Muscle layer of duodenum (tissue), 2 donors: ENCODE measurements at regions not wholly inside any gene's neighbourhood (a gene's known extent, or its start where the extent isn't known, plus 50 kb on each side); places are given as distances from the start of the nearest gene placed in this dataset.

Source experiments
- H3K27ac ChIP-seq: one replicate; pipeline ENCODE4 v1.7.0; 2013; ENCODE audit warnings: mild to moderate bottlenecking, low read length
- H3K27me3 ChIP-seq: one replicate; pipeline ENCODE4 v1.7.0; 2013; ENCODE audit warnings: low read depth, mild to moderate bottlenecking, control low read depth, low read length
- H3K36me3 ChIP-seq, 2 donors: one replicate each; pipeline ENCODE4 v1.7.0; 2013; ENCODE audit warnings: low read length in 2 of 2, control low read depth in 1 of 2, mild to moderate bottlenecking in 1 of 2; ENCODE audit not compliant: insufficient read depth in 2 of 2, control insufficient read depth in 1 of 2
- H3K4me1 ChIP-seq, 2 donors: one replicate each; pipeline ENCODE4 v1.7.0; 2013; ENCODE audit warnings: low read length in 2 of 2, mild to moderate bottlenecking in 2 of 2, control low read depth in 1 of 2, moderate library complexity in 1 of 2; ENCODE audit not compliant: insufficient read depth in 2 of 2, control insufficient read depth in 1 of 2
- H3K4me3 ChIP-seq, 2 donors: one replicate each; pipeline ENCODE4 v1.7.0; 2013; ENCODE audit warnings: low read length in 2 of 2, low read depth in 1 of 2, mild to moderate bottlenecking in 1 of 2
- H3K9me3 ChIP-seq, 2 donors: one replicate each; pipeline ENCODE4 v1.7.0; 2013; ENCODE audit warnings: low read length in 2 of 2, control low read depth in 1 of 2, mild to moderate bottlenecking in 1 of 2; ENCODE audit not compliant: control insufficient read depth in 1 of 2
- donor health status: healthy.

DNA sequence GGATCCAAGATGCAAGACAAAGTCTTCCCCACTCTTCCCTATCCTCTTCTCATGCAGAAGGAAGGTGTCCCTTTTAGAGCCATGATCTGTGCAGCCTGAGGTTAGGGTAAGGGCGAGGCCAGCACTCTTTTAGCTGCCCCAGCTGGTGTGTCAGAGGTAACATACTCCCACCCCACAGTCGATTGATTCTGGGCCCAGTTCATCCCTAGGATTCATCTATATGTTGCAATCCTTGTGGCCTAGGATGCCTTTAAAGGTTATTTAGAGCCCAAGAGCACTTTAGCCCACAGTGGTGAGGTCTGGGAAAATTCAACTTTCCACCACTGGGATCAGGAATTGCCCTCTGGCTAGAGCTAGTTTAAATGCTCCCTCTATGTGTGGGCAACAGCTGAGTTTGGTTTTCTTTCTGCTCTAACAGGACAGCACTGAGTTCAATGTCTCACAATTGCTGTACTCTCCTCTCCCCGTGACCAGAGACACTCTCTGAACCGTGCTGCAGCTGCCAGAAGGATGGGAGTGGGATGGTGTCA lies 201.3 kb upstream of the SERP2 start:
- Histone ChIP-seq H3K36me3 (no peaks in the 10 kb centered on the region), H3K4me3 (no peak overlapping the region)

DNA sequence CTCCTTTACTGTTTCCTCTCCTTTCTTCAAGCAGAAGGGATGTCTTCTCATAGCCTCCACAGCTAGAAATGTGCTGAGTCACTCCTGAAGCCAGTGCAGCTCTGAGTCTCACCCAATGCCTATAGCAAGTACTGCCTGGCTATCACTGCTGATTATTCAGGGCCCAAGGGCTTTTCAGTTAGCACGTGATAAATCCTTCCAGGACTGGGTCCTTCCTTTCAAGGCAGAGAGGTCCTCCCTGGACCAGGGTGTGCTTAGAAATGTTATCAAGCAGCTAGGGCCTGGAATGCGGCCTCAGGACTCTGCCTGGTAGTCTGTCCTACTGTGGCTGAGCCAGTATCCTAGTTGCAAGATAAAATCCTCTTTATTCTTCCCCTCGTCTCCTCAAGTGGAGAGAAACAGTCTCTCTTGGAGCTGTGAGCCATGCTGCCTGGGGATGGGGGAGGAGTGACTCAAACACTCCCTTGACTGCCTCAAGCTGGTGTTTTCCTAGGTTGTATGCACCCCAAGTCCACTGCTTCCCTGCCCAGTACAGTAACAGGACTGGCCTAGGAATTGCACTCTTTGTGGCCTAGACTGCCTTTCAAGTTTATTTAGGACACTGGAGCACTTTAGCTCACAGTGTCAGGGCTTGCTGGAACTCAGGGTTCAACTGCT lies 198.7 kb upstream of the SERP2 start:
- Histone ChIP-seq H3K4me3 (no peak overlapping the region), H3K9me3 (no peaks in the 10 kb centered on the region), H3K4me1 (peaks cover 0 to 17% of the 10 kb centered on the region in 2 donors), H3K36me3 (no peaks in the 10 kb centered on the region), H3K27me3 (no peaks in the 10 kb centered on the region), H3K27ac (no peak overlapping the region)

More for the DNA sequence above, 201.3 kb upstream of the SERP2 start:
- Histone ChIP-seq H3K27ac (no peak overlapping the region), H3K4me1 (peaks cover 0 to 17% of the 10 kb centered on the region in 2 donors), H3K9me3 (no peaks in the 10 kb centered on the region), H3K27me3 (no peaks in the 10 kb centered on the region)

DNA sequence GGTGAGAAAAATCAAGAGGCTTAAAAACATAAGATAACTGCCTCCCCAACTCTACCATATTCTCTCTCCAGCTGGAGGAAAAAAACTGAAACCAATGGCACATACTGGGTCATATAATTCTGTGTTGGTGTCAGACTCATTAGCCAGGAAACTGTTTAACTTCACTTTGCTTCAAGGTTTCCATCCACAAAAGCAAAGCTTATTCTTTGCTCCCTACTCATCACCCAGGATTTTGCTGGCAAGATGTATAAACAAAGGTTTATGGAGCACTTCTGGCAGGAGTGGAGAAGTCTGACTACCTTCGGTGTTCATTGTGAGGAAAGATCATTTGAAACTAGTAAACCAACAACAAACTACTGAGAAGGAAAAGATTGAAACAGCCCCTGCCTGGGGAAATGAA lies 197.5 kb upstream of the SERP2 start:
- Histone ChIP-seq H3K9me3 (no peaks in the 10 kb centered on the region), H3K27ac (no peak overlapping the region), H3K27me3 (no peaks in the 10 kb centered on the region), H3K4me3 (no peak overlapping the region), H3K36me3 (no peaks in the 10 kb centered on the region), H3K4me1 (peaks cover 0 to 17% of the 10 kb centered on the region in 2 donors)

DNA sequence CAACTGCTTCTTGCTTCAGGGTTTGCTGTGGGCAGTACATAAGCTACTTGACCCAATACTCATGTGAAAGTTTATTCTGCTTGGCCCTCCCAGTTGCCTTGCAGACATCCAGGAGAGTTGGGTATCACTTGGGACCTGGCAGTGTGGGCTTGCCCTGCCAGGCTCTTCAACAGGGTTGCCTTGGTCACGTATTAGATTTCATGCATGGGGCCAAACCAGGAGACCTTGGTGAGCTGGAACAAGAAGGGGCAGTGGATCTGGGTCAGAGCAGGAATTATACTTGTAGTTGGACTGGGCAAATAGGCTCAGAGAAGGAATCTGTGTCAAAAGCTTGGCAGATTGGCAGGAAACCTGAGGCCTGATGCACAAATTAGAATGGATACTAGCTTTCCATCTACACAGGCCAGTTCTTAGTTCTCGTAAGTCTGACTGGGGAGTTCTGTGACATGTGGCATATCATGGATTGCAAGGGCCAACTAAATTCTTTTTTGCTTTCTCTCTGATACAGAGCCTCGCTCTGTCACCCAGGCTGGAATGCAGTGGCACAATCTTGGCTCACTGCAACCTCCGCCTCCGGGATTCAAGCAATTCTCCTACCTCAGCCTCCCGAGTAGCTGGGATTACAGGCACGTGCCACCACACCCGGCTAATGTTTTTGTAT lies 192.6 kb upstream of the SERP2 start:
- H3K36me3 ChIP-seq, result no peaks in the 10 kb centered on the region
- H3K4me1 ChIP-seq, result no peaks in the 10 kb centered on the region
- no peak overlapping the region for H3K4me3 ChIP-seq
- no peaks in the 10 kb centered on the region for H3K9me3 ChIP-seq
- no peak overlapping the region for H3K27ac ChIP-seq
- no peaks in the 10 kb centered on the region for H3K27me3 ChIP-seq

DNA sequence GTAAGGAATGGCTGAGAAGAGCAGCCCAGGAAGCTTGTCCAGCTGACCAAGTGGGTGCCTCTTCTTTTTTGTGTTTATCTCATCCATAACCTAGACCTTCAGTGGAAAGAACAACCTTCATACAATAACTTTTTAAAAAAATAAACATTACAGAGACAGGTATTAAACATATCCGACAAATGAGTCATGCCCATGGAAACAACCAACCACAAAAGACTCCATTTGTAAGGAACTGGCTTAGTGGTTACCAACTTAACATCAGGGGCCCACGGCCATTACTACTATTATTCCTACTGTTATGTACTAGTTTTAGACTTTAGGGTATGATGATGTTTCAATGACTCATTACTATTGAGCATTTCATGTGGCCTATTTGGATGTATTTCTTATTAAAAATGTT lies 191.7 kb upstream of the SERP2 start:
- no peak overlapping the region for H3K27ac ChIP-seq
- H3K4me1 ChIP-seq, result no peaks in the 10 kb centered on the region
- no peaks in the 10 kb centered on the region for H3K27me3 ChIP-seq
- no peaks in the 10 kb centered on the region for H3K36me3 ChIP-seq
- no peaks in the 10 kb centered on the region for H3K9me3 ChIP-seq
- no peak overlapping the region for H3K4me3 ChIP-seq

DNA sequence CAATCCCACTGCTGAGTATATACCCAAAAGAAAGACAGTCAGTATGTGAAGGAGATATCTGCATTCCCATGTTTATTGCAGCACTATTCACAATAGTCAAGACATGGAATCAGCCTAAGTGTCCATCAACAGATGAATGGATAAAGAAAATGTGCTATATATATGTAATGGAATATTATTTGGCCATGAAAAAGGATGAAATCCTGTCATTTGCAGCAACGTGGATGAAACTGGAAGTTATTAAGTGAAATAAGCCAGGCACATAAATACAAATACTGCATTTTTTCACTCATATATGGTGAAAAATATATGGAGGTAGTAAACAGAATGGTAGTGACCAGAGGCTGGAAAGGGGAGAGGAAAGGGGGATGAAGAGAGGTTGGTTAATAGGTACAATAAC lies 188.9 kb upstream of the SERP2 start:
- no peak overlapping the region for H3K4me3 ChIP-seq
- H3K9me3 ChIP-seq, result no peaks in the 10 kb centered on the region
- no peaks in the 10 kb centered on the region for H3K36me3 ChIP-seq
- H3K4me1 ChIP-seq, result no peaks in the 10 kb centered on the region
- no peak overlapping the region for H3K27ac ChIP-seq
- H3K27me3 ChIP-seq, result no peaks in the 10 kb centered on the region

DNA sequence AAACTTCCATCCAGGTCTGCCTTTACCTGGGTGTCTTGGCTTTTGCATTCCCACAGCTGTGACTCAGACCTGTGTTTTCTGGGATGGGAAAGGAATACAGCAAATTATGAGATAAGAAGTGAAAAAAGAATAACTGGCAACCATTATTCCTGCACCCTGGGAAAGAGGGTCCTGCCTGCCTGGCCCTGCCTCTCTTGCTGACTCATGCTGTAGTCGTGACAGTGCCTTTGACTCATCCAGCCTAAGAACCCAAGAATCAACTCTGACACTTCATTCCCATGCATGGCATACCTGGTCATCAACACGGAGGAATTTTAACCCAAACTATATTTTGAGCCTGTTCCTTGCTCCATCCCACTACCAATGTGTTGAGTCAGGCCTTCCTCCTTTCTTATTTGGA lies 185.4 kb upstream of the SERP2 start:
- H3K9me3 ChIP-seq, result no peaks in the 10 kb centered on the region

DNA sequence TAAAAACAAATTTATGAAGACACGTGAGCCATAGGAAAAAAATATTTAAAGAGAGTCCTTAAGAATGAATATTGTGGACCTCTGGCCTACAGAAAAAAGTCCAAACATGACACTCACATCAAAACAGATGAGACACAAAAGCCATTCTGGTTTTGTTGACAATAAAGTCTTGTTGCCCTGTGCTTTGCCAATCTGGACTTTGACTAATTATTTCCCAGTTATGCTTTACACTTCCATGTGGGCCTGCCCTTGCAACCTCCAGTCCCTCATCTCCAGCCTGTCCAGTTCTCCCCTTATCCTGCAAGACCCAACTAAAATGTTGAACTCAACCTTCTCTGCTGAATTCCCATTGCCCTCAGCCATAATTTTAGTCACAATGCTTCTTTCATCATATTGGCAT lies 184.5 kb upstream of the SERP2 start:
- H3K27ac ChIP-seq, result no peak overlapping the region
- H3K36me3 ChIP-seq, result no peaks in the 10 kb centered on the region
- no peaks in the 10 kb centered on the region for H3K27me3 ChIP-seq
- no peaks in the 10 kb centered on the region for H3K9me3 ChIP-seq
- no peaks in the 10 kb centered on the region for H3K4me1 ChIP-seq
- no peak overlapping the region for H3K4me3 ChIP-seq

More for the DNA sequence above, 185.4 kb upstream of the SERP2 start:
- no peaks in the 10 kb centered on the region for H3K4me1 ChIP-seq
- no peak overlapping the region for H3K27ac ChIP-seq
- H3K36me3 ChIP-seq, result no peaks in the 10 kb centered on the region
- H3K4me3 ChIP-seq, result no peak overlapping the region
- H3K27me3 ChIP-seq, result no peaks in the 10 kb centered on the region

DNA sequence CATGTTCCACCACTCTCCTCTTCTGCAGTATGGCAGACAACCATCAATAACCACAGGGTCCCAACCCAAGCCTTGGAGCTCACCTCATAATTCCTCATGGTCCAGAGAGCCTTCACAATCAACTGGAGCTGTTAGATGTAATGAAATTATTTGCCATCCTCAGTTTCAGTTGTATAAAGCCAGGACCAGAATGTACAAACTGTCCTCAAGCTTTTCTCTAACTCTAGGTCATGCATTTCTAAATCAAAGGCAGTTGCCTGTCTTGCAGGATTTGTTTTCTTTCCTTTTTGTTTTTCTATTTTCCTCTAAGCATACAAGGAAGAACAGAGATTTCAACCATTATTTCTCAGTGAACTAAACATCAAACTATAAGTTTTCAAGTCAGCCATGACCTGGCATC lies 182.5 kb upstream of the SERP2 start:
- Histone ChIP-seq H3K27ac (no peak overlapping the region), H3K4me3 (peak overlapping the region in 1 of 2 donors; percentile 5)

DNA sequence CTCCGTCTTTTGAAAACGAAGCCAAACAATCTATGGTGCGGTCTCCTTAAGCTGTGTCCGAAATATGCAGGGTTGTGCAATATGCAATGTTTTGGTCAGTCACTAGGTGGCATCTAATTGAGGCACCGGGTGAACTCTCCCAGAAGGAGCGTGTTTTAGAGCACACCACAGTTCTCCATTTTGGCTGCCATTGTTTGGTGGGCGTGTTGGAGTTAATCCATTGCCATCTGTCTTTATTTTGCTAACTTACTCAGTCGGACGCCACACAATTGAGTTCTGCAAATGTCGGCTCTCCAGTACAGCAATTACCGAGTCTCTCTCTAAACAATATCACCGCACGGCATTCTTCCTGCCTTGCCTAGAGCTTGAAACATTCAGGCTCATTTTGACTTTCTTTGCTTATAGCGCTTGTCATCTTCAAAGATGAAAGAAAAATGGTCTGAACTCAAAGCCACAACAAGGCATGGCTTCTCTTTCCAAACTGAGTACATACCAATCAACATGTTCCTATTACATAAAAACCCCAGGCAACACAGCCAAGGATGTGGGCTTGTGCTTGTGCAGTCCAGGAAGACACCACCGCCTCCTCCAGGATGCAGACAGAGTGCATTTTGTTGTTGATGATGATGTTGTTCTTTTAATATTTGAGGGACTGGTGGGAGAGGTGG lies 182.0 kb upstream of the SERP2 start:
- Histone ChIP-seq H3K4me3 (peak overlapping the region in 1 of 2 donors; percentile 5), H3K4me1 (no peaks in the 10 kb centered on the region), H3K36me3 (no peaks in the 10 kb centered on the region), H3K27me3 (no peaks in the 10 kb centered on the region), H3K27ac (no peak overlapping the region), H3K9me3 (no peaks in the 10 kb centered on the region)

More for the DNA sequence above, 182.5 kb upstream of the SERP2 start:
- Histone ChIP-seq H3K36me3 (no peaks in the 10 kb centered on the region), H3K4me1 (no peaks in the 10 kb centered on the region), H3K27me3 (no peaks in the 10 kb centered on the region), H3K9me3 (no peaks in the 10 kb centered on the region)

DNA sequence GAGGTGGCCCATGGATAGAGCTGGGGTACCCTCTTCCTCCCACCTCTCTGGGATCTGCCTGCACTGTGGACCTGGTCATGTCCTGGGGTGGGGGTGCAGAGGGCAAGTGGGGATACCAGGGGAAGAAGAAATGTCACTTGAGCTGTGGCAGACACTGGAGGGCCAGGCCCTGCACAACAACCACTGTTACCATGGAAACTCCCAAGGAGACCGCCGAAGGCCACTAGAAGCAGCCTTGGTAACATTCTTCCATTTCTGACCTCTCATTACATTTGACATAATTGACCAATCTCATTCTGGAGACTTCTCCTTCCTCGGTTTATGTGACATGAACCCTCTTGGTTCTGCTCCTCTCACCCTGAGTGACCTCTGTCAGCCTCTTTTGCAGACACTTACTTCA lies 179.9 kb upstream of the SERP2 start:
- Histone ChIP-seq H3K27ac (no peak overlapping the region), H3K27me3 (no peaks in the 10 kb centered on the region), H3K9me3 (no peaks in the 10 kb centered on the region), H3K4me1 (no peaks in the 10 kb centered on the region), H3K4me3 (no peak overlapping the region), H3K36me3 (no peaks in the 10 kb centered on the region)
